ENCODE measurements at regions not wholly inside any gene's neighbourhood (a gene's known extent, or its start where the extent isn't known, plus 50 kb on each side); places are given as distances from the start of the nearest gene placed in this dataset.

GRCh38 chr14:38669027-38669426 is 413.1 kb upstream of the CLEC14A start:
- no peaks in the 10 kb centered on the region for H3K9me3 Mint-ChIP-seq (ENCODE audit: unreplicated experiment)
- intact Hi-C loops (cut with micrococcal nuclease; ENCODE audit: unreplicated experiment) = no loop called here
- H3K4me1 Mint-ChIP-seq (ENCODE audit: low read depth, unreplicated experiment) = no peaks in the 10 kb centered on the region
- CTCF ChIA-PET = no interaction called here
- H3K4me1 ChIP-seq = no peaks in the 10 kb centered on the region
- POLR2A ChIA-PET = no interaction called here
- peaks cover 16% of the 10 kb centered on the region for H3K27me3 Mint-ChIP-seq (ENCODE audit: insufficient read depth, unreplicated experiment)
- DNase-seq = no peak
- H3K36me3 ChIP-seq (ENCODE audit: control insufficient read depth, insufficient read depth, low read length) = no peaks in the 10 kb centered on the region
- H3K4me3 ChIP-seq (ENCODE audit: low read depth, low read length) = no peak overlapping the region
- H3K27ac Mint-ChIP-seq (ENCODE audit: unreplicated experiment) = no peak overlapping the region
- no peaks in the 10 kb centered on the region for H3K36me3 Mint-ChIP-seq (ENCODE audit: insufficient read depth, unreplicated experiment)
- no peak for TF ChIP-seq CTCF (IDR thresholded peaks at IDR 0.05; ENCODE audit: insufficient read depth in 1 of 2, low read depth in 1 of 2, low read length in 1 of 2, severe bottlenecking in 1 of 2, unreplicated experiment in 1 of 2)
- H3K9me3 ChIP-seq = no peaks in the 10 kb centered on the region
- no peaks in the 10 kb centered on the region for H3K27me3 ChIP-seq (replicated peaks; ENCODE audit: control insufficient read depth, insufficient read depth, low read length)
- no peak overlapping the region for H3K4me3 Mint-ChIP-seq (ENCODE audit: unreplicated experiment)
- BruUV-seq (replicated peaks) = no TSS peak

- Histone ChIP-seq H3K4me3 (ENCODE audit: low read depth, low read length) (no peak overlapping the region), H3K27me3 (replicated peaks; ENCODE audit: control insufficient read depth, insufficient read depth, low read length) (no peaks in the 10 kb centered on the region), H3K9me3 (no peaks in the 10 kb centered on the region), H3K4me1 (no peaks in the 10 kb centered on the region), H3K36me3 (ENCODE audit: control insufficient read depth, insufficient read depth, low read length) (no peaks in the 10 kb centered on the region)
- no peaks in the 10 kb centered on the region for H3K9me3 Mint-ChIP-seq (ENCODE audit: unreplicated experiment)
- H3K4me1 Mint-ChIP-seq (ENCODE audit: low read depth, unreplicated experiment) = no peaks in the 10 kb centered on the region
- H3K36me3 Mint-ChIP-seq (ENCODE audit: insufficient read depth, unreplicated experiment) = no peaks in the 10 kb centered on the region
- ChIA-PET CTCF (no interaction called here), POLR2A (no interaction called here)
- H3K27me3 Mint-ChIP-seq (ENCODE audit: insufficient read depth, unreplicated experiment) = peaks cover 3% of the 10 kb centered on the region
- no peak for DNase-seq
- intact Hi-C loops (cut with micrococcal nuclease; ENCODE audit: unreplicated experiment) = no loop called here
- no peak overlapping the region for H3K4me3 Mint-ChIP-seq (ENCODE audit: unreplicated experiment)
- no peak overlapping the region for H3K27ac Mint-ChIP-seq (ENCODE audit: unreplicated experiment)
- no peak for TF ChIP-seq CTCF (IDR thresholded peaks at IDR 0.05; ENCODE audit: insufficient read depth in 1 of 2, low read depth in 1 of 2, low read length in 1 of 2, severe bottlenecking in 1 of 2, unreplicated experiment in 1 of 2)
- no TSS peak for BruUV-seq (replicated peaks)
These were observed 407.5 kb upstream of the CLEC14A start for GRCh38 chr14:38663382-38663781.

- no peak for TF ChIP-seq CTCF (IDR thresholded peaks at IDR 0.05; ENCODE audit: insufficient read depth in 1 of 2, low read depth in 1 of 2, low read length in 1 of 2, severe bottlenecking in 1 of 2, unreplicated experiment in 1 of 2)
- no peaks in the 10 kb centered on the region for H3K4me1 Mint-ChIP-seq (ENCODE audit: low read depth, unreplicated experiment)
- no peaks in the 10 kb centered on the region for H3K9me3 Mint-ChIP-seq (ENCODE audit: unreplicated experiment)
- POLR2A ChIA-PET = no interaction called here
- Histone ChIP-seq H3K27me3 (replicated peaks; ENCODE audit: control insufficient read depth, insufficient read depth, low read length) (no peaks in the 10 kb centered on the region), H3K36me3 (ENCODE audit: control insufficient read depth, insufficient read depth, low read length) (no peaks in the 10 kb centered on the region), H3K9me3 (no peaks in the 10 kb centered on the region), H3K4me1 (no peaks in the 10 kb centered on the region), H3K4me3 (ENCODE audit: low read depth, low read length) (no peak overlapping the region)
- BruUV-seq (replicated peaks) = no TSS peak
- no peak overlapping the region for H3K4me3 Mint-ChIP-seq (ENCODE audit: unreplicated experiment)
- intact Hi-C loops (cut with micrococcal nuclease; ENCODE audit: unreplicated experiment) = no loop called here
- no peak overlapping the region for H3K27ac Mint-ChIP-seq (ENCODE audit: unreplicated experiment)
- CTCF ChIA-PET = no interaction called here
- peak in 1 of 2 experiments; percentile 3 for DNase-seq
- H3K36me3 Mint-ChIP-seq (ENCODE audit: insufficient read depth, unreplicated experiment) = no peaks in the 10 kb centered on the region
- H3K27me3 Mint-ChIP-seq (ENCODE audit: insufficient read depth, unreplicated experiment) = peaks cover 3% of the 10 kb centered on the region
These were observed 406.9 kb upstream of the CLEC14A start for GRCh38 chr14:38662781-38663180.

All from Caco-2 (cell line).